ENCODE measurements at regions not wholly inside any gene's neighbourhood (a gene's known extent, or its start where the extent isn't known, plus 50 kb on each side); places are given as distances from the start of the nearest gene placed in this dataset.

DNA sequence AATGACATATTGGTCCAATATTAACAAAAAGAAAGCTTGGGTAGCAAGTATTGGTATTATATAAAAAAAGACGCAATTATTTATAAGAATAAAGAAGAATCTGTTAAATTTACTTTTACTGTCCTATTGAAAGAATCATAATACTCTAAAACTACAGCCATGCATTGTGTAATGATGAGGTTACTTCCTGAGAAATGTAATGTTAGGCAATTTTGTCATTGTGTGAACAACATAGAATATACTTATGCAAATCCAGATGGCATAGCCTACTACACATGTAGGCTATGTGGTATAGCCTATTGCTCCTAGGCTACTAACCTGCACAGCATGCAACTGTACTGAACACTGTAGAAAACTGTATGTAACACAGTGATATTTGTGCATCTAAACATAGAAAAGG is 121.2 kb upstream of the PTGFR start:
- in situ Hi-C loops (cut with MboI; ENCODE audit: low sequenced_read_pairs) = no loop called here
- no peak for DNase-seq (ENCODE audit: low spot score in 2 of 2)
- Histone ChIP-seq H3K27me3 (ENCODE audit: low read depth) (no peaks in the 10 kb centered on the region), H3K9me3 (no peaks in the 10 kb centered on the region), H3K4me1 (no peaks in the 10 kb centered on the region), H3K4me3 (no peak overlapping the region), H3K36me3 (replicated peaks) (no peaks in the 10 kb centered on the region)

DNA sequence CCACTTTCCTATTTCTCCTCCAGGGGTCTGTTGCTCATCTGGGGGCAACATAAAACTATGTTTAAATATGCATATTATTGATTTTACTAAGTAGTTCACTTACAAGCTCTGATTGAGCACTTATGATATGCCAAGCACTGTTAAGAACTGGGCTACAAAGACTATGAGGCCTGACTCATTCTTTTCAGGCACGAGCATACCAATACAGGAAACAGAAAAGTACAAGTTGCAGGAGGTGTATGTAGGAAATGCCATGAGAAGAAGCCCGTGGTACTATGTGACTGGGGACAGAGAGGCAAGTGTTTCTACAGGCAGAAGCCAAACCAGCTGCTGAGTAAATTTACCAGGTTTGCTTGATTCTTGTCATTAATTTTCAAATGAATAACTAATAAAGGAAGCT is 120.4 kb upstream of the PTGFR start:
- in situ Hi-C loops (cut with MboI; ENCODE audit: low sequenced_read_pairs) = no loop called here
- Histone ChIP-seq H3K4me1 (no peaks in the 10 kb centered on the region), H3K4me3 (no peak overlapping the region), H3K9me3 (no peaks in the 10 kb centered on the region), H3K36me3 (replicated peaks) (no peaks in the 10 kb centered on the region), H3K27me3 (ENCODE audit: low read depth) (no peaks in the 10 kb centered on the region)
- DNase-seq (ENCODE audit: low spot score in 2 of 2) = no peak

DNA sequence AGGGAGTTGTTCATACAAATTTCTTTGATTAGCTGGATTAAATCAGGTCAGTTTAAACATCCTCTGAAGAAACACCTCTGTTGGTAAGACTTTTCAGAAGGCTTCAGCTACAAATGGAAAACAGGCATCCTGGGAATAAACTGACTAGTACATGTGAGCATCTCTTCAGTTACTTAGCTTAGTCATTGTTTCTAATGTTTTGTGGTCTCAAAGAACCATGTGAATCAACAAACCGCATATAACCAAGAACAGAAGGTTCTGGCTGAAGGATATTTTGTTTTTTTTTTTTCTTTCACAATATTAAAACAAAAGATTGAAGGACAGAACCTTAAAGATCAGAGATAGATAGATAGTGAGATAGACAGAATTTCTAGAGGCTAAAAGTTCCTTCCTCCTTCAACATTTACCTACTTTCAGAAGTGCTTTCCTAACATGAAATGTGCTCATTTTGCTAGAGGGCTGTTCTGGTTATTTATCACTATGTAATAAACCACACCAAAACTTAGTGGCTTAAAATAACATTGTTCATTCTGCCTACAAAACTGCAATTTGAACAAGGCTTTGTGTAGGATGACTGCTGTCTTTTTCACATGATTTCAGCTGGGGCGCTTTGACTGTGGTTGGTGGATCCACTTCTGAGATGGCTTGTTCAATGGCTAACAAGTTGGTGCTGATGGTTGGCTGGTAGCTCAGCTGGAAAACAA is 119.8 kb upstream of the PTGFR start:
- Histone ChIP-seq H3K4me1 (no peaks in the 10 kb centered on the region), H3K27me3 (ENCODE audit: low read depth) (no peaks in the 10 kb centered on the region), H3K9me3 (no peaks in the 10 kb centered on the region), H3K36me3 (replicated peaks) (no peaks in the 10 kb centered on the region), H3K4me3 (no peak overlapping the region)
- in situ Hi-C loops (cut with MboI; ENCODE audit: low sequenced_read_pairs) = no loop called here
- DNase-seq (ENCODE audit: low spot score in 2 of 2) = no peak

DNA sequence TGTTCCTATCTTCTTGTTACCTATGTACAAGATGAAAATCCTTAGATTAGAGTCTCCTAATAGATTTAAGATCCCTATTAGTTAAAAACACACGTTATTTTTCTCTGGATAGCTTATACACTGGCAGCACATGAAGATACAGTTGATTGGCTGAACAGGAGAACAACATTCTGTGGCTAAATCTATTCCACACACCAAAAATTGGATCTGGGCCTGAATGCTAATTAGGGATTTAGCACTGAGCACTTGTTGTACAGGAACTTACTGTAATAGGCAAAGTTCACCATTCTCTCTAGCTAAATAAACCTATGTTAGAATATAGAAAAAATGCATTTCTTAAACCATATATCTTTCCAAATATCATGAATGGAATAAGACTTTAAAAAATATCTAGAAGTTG is 117.1 kb upstream of the PTGFR start:
- Histone ChIP-seq H3K27me3 (ENCODE audit: low read depth) (no peaks in the 10 kb centered on the region), H3K4me3 (no peak overlapping the region), H3K36me3 (replicated peaks) (no peaks in the 10 kb centered on the region), H3K4me1 (no peaks in the 10 kb centered on the region), H3K9me3 (no peaks in the 10 kb centered on the region)
- DNase-seq (ENCODE audit: low spot score in 2 of 2) = no peak
- in situ Hi-C loops (cut with MboI; ENCODE audit: low sequenced_read_pairs) = no loop called here

DNA sequence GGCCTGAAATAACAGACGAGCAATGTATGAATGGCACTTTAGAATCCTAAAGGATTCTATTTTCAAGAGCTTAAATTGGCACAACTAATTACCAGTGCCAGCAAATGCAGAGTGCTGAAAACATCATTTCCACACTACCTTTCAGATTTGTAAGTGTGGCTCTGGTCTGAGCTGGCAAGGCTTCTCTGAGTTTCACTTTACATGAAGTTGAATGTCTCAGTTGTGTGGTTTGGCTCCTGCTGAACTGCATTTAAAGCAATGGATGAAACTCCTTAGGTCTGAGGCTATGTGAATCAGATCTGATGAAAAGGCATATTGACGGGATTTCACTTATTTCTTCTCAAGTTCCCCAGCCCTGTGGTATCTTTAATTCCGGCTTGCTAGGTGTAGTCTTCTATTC is 114.8 kb upstream of the PTGFR start:
- Histone ChIP-seq H3K4me3 (no peak overlapping the region), H3K36me3 (replicated peaks) (no peaks in the 10 kb centered on the region), H3K9me3 (no peaks in the 10 kb centered on the region), H3K4me1 (no peaks in the 10 kb centered on the region), H3K27me3 (ENCODE audit: low read depth) (no peaks in the 10 kb centered on the region)
- in situ Hi-C loops (cut with MboI; ENCODE audit: low sequenced_read_pairs) = no loop called here
- no peak for DNase-seq (ENCODE audit: low spot score in 2 of 2)

DNA sequence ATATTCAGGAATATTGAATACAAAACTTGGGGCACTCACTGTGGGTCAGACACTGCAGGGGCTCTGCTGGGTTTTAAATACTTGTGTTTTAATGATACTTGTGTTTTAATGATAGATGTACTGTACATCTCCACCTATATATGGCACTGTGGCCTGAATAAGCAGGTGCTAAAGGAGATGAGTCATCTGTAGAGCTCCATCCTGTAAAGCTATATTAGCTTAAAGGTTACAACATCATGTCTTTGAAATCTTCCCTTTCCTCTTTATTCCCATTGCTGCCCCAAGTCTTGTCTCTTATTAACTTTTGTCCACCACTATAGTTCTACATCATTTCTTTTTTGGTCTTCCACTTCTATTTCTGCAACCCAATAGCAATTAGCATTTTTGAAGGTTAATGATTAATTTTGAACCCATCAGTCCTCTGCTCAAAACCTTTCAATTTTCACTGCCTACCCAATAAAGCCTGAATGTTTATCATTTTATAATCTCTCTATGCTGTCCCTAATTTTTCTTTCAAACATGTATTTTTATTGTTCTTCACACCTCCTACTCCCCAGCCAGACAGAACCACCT is 113.3 kb upstream of the PTGFR start:
- Histone ChIP-seq H3K4me1 (no peaks in the 10 kb centered on the region), H3K27me3 (ENCODE audit: low read depth) (no peaks in the 10 kb centered on the region), H3K9me3 (no peaks in the 10 kb centered on the region), H3K4me3 (no peak overlapping the region), H3K36me3 (replicated peaks) (no peaks in the 10 kb centered on the region)
- in situ Hi-C loops (cut with MboI; ENCODE audit: low sequenced_read_pairs) = no loop called here
- DNase-seq (ENCODE audit: low spot score in 2 of 2) = no peak

DNA sequence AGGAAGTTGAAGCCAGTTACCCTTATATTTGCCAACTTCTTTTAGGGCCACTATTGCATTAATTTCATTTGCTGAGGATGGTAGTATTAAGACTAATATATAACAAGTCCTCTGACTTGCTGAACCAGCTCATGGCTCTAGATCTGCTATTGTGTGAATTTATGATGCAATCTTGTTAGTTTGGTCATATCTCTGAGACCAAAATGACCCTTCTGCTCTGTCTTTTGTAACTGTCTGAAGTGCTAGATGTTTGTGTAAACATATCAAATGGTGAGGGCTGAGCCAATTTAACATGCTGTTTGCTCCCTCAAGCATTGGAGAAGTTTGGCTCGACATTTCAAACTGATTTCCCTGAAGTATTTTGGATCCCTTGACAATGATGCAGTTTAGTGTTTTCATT is 106.9 kb upstream of the PTGFR start:
- no peak overlapping the region for H3K4me3 ChIP-seq
- H3K36me3 ChIP-seq (replicated peaks) = no peaks in the 10 kb centered on the region
- H3K4me1 ChIP-seq = peaks cover 3% of the 10 kb centered on the region; the same call in 1 of the 2 replicates
- no peaks in the 10 kb centered on the region for H3K9me3 ChIP-seq
- no peaks in the 10 kb centered on the region for H3K27me3 ChIP-seq (ENCODE audit: low read depth)
- in situ Hi-C loops (cut with MboI; ENCODE audit: low sequenced_read_pairs) = no loop called here
- no peak for DNase-seq (ENCODE audit: low spot score in 2 of 2)

DNA sequence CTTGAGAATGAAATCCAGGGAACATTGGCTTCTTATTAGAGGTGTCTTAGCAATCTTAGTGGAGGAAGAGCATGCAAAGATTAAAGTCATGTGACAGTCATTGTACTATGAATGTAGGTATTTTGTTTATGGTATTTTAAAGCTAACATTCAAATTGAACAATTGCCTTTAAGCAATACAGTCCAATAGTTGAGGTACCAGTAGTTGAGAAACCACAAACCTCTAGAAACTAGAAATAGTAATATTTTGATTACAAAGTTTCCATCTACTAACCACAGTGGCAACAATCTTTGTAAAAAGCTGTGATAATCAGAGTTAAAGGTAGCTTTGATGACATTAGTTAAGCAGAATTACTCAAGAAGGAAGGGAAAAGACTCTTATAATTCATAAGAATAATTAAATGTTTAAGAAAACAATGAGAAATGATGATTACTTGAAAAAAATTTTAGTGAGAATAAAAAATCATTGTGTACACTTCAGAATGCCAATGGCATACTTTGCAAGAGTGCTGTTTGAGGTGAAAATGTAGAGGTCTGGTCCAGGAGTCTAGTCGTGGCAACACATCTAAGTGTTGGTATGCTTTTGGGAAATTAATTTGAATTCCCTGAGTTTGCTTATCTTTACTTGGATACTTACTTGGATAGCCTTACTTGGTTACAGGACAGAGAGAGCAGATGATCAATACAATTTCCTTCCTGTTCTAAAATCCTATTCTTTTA is 104.9 kb upstream of the PTGFR start:
- Histone ChIP-seq H3K36me3 (replicated peaks) (no peaks in the 10 kb centered on the region), H3K4me1 (peaks cover 3% of the 10 kb centered on the region; the same call in 1 of the 2 replicates), H3K27me3 (ENCODE audit: low read depth) (no peaks in the 10 kb centered on the region), H3K4me3 (no peak overlapping the region), H3K9me3 (no peaks in the 10 kb centered on the region)
- DNase-seq (ENCODE audit: low spot score in 2 of 2) = no peak
- in situ Hi-C loops (cut with MboI; ENCODE audit: low sequenced_read_pairs) = no loop called here

DNA sequence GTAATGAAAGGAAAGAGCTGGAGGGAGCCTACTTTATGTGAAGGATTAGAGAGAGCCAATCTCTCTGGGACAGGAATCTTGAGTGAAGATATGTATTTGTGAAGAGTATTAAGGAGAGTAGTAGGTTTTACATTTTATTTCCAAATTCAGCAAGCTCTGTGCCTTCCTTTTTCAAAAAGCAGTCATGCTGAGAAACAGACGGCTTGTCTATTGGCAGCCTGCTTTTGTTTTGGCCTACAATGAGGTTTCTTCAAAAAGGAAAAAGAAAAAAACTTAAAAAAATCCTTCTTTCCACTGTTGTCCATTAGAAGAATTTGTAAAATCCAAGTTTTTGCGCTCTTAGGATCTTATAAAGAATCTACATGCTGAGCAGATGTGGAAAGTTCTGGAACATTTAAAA is 103.6 kb upstream of the PTGFR start:
- H3K36me3 ChIP-seq (replicated peaks) = no peaks in the 10 kb centered on the region

DNA sequence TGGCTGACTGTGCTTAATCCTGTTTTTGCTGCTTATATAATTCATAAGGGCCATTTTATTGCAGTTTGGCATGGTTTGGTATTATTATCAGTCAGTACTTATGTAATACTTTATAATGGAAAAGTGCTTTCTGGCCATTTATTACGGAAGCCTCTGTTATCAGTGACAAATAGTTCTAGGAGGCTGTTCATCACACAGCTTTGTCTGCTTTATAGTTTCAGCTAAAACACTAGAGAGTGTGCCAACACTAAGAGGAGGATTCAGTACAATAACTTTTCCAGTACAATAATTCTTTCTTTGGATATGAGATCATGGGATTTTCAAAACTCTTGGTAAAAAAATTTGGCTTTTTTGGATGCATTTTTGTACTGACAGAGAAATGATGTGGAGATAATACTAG is 102.9 kb upstream of the PTGFR start:
- in situ Hi-C loops (cut with MboI; ENCODE audit: low sequenced_read_pairs) = no loop called here
- Histone ChIP-seq H3K9me3 (no peaks in the 10 kb centered on the region), H3K36me3 (replicated peaks) (no peaks in the 10 kb centered on the region), H3K27me3 (ENCODE audit: low read depth) (no peaks in the 10 kb centered on the region), H3K4me1 (peaks cover 3% of the 10 kb centered on the region; the same call in 1 of the 2 replicates), H3K4me3 (no peak overlapping the region)
- no peak for DNase-seq (ENCODE audit: low spot score in 2 of 2)

More for the DNA sequence above, 103.6 kb upstream of the PTGFR start:
- no peaks in the 10 kb centered on the region for H3K27me3 ChIP-seq (ENCODE audit: low read depth)
- in situ Hi-C loops (cut with MboI; ENCODE audit: low sequenced_read_pairs) = no loop called here
- no peaks in the 10 kb centered on the region for H3K9me3 ChIP-seq
- H3K4me3 ChIP-seq = no peak overlapping the region
- no peak for DNase-seq (ENCODE audit: low spot score in 2 of 2)
- H3K4me1 ChIP-seq = peaks cover 3% of the 10 kb centered on the region; the same call in 1 of the 2 replicates

DNA sequence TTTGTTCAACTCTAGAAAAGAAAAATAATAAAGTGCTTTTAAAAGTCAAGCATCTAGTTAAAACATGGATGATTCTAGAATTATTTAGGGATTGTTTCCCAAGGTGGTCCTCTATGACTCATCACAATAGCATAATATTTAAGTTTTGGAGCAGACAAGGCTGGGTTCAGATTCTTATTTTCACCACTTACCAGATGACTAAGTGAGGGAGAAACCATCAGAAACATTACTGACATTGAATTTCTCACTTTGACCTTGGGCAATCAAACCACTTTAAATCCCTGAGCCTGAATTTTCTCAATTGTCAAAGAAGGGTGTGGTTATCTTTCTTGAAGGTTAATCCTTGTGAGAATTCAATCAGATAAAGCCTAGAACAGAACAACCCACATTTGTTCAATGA is 102.5 kb upstream of the PTGFR start:
- in situ Hi-C loops (cut with MboI; ENCODE audit: low sequenced_read_pairs) = no loop called here
- H3K4me3 ChIP-seq = no peak overlapping the region
- DNase-seq (ENCODE audit: low spot score in 2 of 2) = no peak
- H3K9me3 ChIP-seq = no peaks in the 10 kb centered on the region
- no peaks in the 10 kb centered on the region for H3K36me3 ChIP-seq (replicated peaks)
- peaks cover 3% of the 10 kb centered on the region; the same call in 1 of the 2 replicates for H3K4me1 ChIP-seq
- no peaks in the 10 kb centered on the region for H3K27me3 ChIP-seq (ENCODE audit: low read depth)

DNA sequence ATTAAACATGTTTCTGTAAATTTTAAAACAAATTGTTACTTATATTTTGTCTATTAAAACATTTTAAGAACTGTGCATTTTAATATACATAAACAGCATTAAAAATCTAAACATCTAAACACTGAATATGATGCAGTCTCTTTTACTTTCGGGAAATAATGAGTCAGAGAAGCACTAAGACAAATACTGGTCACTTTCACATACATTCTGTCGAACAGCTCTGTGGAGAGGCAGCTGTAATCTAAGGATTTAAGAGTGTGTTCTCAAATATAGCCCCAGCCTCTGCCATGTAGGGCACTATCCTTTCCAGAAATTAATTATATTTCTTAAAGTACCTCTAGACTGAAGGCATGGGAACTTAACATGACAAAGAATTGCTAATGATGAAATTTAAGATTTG is 89.6 kb upstream of the PTGFR start:
- Histone ChIP-seq H3K36me3 (replicated peaks) (no peaks in the 10 kb centered on the region), H3K27me3 (ENCODE audit: low read depth) (no peaks in the 10 kb centered on the region), H3K4me3 (no peak overlapping the region), H3K9me3 (no peaks in the 10 kb centered on the region), H3K4me1 (no peaks in the 10 kb centered on the region)
- in situ Hi-C loops (cut with MboI; ENCODE audit: low sequenced_read_pairs) = no loop called here
- DNase-seq (ENCODE audit: low spot score in 2 of 2) = no peak

DNA sequence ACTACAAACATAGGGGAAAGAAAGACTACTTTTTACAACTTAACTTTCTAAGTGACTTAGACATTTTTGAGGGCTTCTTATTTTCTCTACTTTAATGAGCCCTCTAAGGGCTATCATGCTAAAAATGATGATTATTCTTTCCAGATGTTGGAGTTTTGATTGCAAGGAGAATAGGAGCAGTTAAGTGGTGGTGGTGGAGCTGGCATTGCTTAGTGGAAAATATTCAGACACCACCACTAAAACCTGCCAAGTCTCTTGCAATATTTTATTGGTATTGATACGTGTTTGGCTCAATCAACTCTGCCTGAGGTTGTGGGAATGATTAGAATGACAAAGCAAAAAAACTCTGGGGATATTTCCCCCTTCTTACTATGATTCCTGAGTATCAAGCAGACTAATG is 82.6 kb upstream of the PTGFR start:
- no peaks in the 10 kb centered on the region for H3K27me3 ChIP-seq (ENCODE audit: low read depth)
- no peaks in the 10 kb centered on the region for H3K9me3 ChIP-seq
- H3K36me3 ChIP-seq (replicated peaks) = no peaks in the 10 kb centered on the region
- H3K4me1 ChIP-seq = no peaks in the 10 kb centered on the region
- in situ Hi-C loops (cut with MboI; ENCODE audit: low sequenced_read_pairs) = no loop called here
- no peak for DNase-seq (ENCODE audit: low spot score in 2 of 2)
- H3K4me3 ChIP-seq = no peak overlapping the region

DNA sequence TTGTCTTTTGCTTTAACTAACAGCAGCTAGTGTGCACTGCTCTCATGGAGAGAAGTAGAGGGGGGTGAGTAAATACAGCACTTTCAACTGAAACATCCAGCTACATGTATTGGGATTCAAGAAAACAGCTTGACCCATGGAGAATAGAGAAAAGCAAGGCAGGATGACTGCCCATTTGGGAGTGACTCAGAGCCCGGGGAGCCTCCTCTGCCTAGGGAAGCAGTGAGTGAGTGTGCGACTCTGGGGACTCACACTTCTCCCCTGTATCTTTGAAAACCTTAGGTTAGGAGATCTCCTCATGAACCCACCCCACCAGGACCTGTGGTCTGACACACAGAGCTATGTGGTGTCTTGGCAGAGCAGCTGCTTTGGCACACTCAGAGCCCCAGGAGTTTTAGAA is 82.0 kb upstream of the PTGFR start:
- H3K4me3 ChIP-seq = no peak overlapping the region
- no peaks in the 10 kb centered on the region for H3K9me3 ChIP-seq
- in situ Hi-C loops (cut with MboI; ENCODE audit: low sequenced_read_pairs) = no loop called here
- no peak for DNase-seq (ENCODE audit: low spot score in 2 of 2)
- H3K36me3 ChIP-seq (replicated peaks) = no peaks in the 10 kb centered on the region
- H3K4me1 ChIP-seq = no peaks in the 10 kb centered on the region
- H3K27me3 ChIP-seq (ENCODE audit: low read depth) = no peaks in the 10 kb centered on the region
